NCI-H69 (cell line): ENCODE measurements at regions not wholly inside any gene's neighbourhood (a gene's known extent, or its start where the extent isn't known, plus 50 kb on each side); places are given as distances from the start of the nearest gene placed in this dataset.
"Not testable (repeated sequence)": the region's sequence is repeated elsewhere in the genome, so short reads cannot be mapped to it uniquely, and the experiment has no call there.

Experiments used
- DNase-seq: peaks from one replicate; lab custom pipeline; 2025; lab: John Stamatoyannopoulos, UW

DNA sequence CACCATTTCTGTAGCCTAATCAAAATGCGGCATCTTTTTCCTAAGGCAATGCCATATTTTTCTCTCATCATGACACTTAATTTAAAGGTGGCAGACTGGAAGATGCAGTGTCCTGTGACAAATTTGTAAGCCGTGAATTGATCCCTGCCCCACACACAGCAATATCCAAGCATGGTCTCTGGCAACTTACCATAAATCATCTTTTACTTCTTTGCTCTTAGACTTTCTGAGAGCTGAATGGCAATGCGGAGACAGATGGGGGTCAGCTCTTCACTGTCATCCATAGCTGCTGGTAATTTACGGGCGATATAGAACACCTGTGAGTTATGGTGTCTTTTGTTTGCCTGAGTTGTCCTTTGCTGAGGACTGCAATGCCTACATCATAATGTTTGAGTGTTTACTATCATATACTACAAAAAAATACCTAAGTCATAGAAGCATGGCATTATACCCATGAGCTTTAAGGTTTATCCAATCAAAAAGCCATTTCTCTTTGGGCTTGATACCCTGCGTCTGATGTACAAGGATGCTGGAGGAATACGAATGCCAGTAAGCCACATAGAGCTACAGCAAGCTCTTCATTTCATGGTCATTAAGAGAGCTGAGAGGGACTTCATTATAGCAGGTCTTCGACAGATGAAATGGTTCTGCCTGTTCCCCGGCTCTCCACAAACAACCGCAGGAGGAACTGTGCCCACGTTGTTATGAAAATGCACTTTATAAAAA, 148.1 kb downstream of the TRIML1 start:
- DNase-seq: peak; percentile 68

GRCh38 chr4:188289531-188290125, 150.4 kb downstream of the TRIML1 start:
- DNase-seq: peak; percentile 2

GRCh38 chr4:188295899-188296298, 156.7 kb downstream of the TRIML1 start:
- DNase-seq: peak; percentile 27

GRCh38 chr4:188296331-188296730, 157.1 kb downstream of the TRIML1 start:
- DNase-seq: no peak

- no peak for DNase-seq
These were observed 158.6 kb downstream of the TRIML1 start for GRCh38 chr4:188297873-188298272.

DNA sequence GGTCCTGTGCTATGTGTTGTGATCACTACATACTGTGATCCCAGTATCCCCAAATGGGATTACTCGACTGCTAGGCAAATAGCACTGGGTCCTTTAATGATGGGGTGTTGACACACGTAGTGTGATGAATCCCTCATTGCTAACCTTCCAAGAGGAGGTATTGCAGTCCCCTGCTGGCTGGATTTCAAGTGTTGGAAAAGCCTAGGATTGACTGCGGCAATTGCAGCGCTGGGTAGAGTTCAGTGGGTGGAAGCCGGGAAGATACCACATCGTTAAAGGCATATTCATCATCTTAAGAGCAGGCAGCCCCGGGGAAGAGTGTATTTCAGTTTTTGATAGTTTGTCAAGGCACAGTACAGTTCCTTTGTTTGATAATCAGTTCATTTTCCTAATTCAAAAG, 159.9 kb downstream of the TRIML1 start:
- peak; percentile 65 for DNase-seq

DNA sequence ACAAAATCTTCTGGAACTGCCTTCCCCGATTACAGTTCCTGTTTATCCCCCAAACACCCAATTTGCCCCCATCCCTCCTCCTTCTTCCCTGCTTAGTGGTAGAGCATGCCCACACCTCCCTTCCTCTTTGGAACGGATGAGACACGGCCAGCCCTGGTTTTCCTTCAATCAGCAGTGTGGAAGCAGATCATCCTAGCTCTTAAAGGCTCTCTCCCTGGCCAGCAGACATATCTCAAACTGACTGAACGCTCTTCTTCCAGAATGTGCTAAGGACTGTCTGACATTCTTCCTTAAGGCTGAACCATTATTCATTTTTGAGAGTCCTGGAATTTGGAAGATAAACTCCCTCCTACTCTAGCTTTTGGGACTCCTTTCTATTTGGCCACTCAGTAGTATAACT, 161.1 kb downstream of the TRIML1 start:
- no peak for DNase-seq

- DNase-seq: no peak
These were observed 166.4 kb downstream of the TRIML1 start for GRCh38 chr4:188305690-188306089.

DNA sequence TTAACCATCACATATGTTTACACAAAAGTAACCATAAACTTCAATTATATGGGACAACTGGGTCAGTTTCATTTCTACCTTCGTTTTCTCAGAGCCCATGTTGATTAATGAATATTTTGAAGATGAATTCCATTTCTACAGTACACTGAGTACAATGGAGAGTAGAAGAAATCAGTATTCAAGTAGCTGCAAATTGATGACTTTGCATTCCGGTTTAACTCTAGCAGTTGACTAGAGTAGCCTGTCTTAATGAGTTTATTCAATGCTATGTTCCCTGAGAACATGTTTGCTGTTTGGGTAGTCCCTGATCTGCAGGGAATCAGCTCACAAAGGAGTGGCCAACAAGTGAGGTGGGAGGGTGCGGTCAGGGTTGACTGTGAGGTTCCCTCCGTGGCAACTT, 168.3 kb downstream of the TRIML1 start:
- no peak for DNase-seq

- no peak for DNase-seq
These were observed 168.9 kb downstream of the TRIML1 start for GRCh38 chr4:188308142-188308541.

GRCh38 chr4:188316391-188316790, 177.2 kb downstream of the TRIML1 start:
- DNase-seq: no peak

- no peak for DNase-seq
These were observed 189.7 kb downstream of the TRIML1 start for GRCh38 chr4:188328966-188329365.

GRCh38 chr4:188329521-188329920, 190.3 kb downstream of the TRIML1 start:
- no peak for DNase-seq

GRCh38 chr4:188332265-188332664, 193.0 kb downstream of the TRIML1 start:
- DNase-seq: no peak

DNA sequence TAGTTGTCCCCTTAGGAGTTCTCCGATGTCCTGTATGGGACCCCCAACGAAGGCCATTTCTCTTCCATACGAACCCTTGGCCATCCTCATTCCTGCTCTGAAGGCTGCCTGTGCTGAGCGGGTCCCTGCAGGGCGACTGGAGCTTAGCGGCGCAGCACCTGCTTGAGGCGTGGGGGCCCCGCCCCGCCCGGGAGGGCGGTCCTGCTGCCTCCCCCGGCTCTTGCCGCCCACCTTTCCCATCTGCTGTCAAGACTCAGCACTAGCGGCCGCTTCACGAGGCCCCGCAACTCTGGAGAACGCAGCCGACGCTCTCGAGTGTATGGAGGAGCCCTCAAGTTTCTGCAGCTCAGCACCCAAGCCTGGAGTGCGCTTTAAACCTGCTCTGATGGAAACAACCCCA, 197.7 kb downstream of the TRIML1 start:
- no peak for DNase-seq

DNA sequence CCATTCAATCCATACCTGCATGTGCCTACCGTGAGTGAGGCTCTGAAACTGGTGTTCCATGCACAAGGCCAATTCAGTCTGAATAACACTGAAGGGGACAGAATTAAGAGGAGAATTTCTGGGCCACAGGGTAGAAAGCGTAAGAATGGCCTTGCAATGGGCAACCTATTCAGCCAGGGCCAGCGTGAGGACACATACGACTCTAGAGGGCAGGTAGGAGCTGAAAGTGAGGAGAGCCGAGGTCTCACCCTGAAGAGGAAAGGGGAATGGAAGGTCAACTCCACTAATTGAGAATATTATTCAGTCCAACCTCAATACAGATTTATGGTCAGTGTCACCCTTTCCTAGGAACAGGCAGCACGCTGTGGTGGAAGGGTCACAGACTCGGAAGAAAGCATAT, 202.2 kb downstream of the TRIML1 start:
- DNase-seq: no peak

DNA sequence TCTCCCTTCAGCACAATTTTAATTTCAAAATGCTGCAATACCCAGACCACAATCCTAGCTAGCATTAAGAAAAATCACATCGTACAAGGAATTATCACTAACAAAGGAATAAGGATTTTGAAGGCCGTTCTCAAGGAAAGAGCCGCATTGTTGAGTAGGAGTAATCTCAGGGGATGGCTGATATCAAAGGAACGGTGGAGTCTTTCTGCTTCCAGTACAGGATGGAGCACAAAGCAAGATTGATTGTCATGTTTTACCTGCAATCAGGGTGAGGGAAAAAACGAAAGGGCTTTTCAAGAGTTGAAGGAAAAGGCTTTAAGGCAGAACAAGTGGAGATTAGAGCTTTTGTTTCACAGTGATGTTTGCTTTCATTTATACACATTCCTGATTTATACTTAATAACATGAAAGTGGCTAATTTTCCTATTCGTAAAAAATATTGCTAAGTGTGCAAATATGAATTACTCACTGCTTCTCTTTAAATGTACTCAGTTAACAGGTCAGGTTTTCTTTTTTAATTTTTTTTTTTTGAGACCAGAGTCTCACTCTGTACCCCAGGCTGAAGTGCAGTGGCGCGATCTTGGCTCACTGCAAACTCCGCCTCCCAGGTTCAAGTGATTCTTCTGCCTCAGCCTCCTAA, 207.0 kb downstream of the TRIML1 start:
- DNase-seq: no peak

GRCh38 chr4:188347339-188347738, 208.1 kb downstream of the TRIML1 start:
- DNase-seq: no peak

DNA sequence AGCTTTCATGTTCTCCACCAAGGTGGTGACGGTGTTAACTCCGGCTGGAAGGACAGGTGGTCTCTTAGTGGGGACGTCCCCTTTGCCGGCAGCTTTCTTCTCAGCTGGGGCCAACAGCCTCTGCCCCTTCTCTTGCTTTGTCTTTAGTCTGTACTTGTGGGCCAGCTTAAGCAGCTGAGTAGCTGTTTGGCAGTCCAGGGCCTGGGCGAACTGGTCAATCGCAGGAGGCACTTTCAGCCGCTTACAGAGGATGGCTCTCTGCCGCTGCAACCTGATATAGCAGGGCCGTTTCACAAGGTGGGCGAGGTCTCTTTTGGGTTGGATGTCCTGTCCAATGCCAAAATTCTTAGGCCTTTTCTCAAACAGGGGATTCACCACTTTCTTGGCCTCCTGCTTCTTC, 210.3 kb downstream of the TRIML1 start:
- not testable (repeated sequence) for DNase-seq

DNA sequence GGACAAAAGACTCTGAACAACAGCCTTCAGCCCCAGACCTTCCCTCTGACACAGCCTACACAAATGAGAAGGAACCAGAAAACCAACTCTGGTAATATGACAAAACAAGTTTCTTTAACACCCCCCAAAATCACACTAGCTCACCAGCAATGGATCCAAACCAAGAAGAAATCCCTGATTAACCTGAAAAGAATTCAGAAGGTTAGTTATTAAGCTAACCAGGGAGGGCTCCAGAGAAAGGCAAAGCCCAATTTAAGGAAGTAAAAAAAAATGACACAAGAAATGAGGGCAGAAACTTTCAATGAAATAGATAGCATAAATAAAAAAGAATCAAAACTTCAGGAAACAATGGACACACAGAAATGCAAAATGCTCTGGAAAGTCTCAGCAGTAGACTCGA, 224.0 kb downstream of the TRIML1 start:
- no peak for DNase-seq

DNA sequence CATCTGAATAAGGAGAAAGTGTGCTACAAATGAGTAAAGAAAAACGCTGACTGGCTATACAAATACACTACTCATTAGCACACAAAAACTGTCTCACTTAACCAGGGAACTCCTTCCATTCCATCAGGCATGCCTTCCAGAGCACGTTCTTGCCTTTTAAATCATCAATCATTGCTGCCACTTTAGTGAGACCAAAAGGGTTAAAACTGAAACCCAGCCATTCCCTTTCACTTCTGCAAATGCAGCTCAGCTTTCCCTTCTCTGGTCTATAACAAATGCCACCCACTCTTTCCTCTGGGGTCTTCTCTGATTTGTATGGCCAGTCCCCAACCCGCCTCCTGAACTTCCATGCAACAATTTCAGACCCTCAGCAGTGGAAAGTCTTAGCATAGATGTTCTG, 231.5 kb downstream of the TRIML1 start:
- DNase-seq: no peak

DNA sequence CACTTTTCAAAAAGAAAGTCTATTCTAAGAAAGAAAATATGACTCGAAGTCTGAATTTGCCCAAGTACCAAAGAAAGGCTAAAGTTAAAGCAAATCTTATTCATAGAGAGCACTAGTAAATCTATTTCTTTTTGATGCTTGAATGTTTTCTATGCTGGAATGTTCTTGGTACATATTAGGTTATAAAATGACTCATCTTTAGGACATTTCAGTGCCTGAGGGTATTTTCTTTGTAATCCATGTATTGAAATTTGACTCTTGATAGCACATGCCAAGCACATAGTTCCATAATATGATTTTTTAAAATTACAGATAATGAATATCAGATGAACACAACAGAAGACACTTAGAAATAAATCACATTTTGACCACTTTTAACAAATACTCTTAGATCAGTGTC, 232.8 kb downstream of the TRIML1 start:
- DNase-seq: peak; percentile 37

DNA sequence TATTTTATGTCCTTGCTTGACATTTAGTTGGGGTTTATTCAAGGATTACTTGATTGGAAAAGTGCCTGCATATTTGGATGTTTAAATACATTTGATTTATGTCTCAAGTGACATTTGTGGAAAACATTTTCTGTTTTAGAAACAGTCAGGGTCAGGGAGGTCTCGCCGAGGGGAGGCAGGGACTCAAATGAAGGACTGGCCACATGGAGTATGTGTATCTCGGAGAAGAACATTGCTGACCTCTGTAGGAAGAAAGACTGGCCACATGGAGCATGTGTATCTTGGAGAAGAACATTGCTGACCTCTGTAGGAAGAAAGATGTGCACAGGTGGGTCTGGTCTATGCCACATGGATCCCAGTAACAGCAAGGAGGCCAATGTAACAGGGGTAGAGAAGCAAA, 233.6 kb downstream of the TRIML1 start:
- peak; percentile 52 for DNase-seq
